Prostate gland (tissue), 2 donors: ENCODE measurements at regions not wholly inside any gene's neighbourhood (a gene's known extent, or its start where the extent isn't known, plus 50 kb on each side); places are given as distances from the start of the nearest gene placed in this dataset.

ENCODE experiments used
- CTCF ChIP-seq, 4 experiments: fragments of 200-600 bp in 2 of 4; fragments of 450-650 bp in 2 of 4; sonication (generic) in 2 of 4; IDR thresholded peaks; 1 replicate in 3 of 4; 2 replicates in 1 of 4; pipeline ENCODE4 v1.5.1; 2016 to 2019; ENCODE audit warnings: antibody characterized with exemption in 4 of 4, mild to moderate bottlenecking in 2 of 4, moderate library complexity in 2 of 4
- POLR2A ChIP-seq: fragments of 450-650 bp; IDR thresholded peaks from one replicate; pipeline ENCODE4 v1.6.1; 2016; ENCODE audit warnings: antibody characterized with exemption, mild to moderate bottlenecking
- POLR2AphosphoS5 ChIP-seq: sonication (generic); formaldehyde crosslinking; IDR thresholded peaks from one replicate; pipeline ENCODE4 v1.6.1; 2017; ENCODE audit warnings: antibody characterized with exemption

- TF ChIP-seq POLR2AphosphoS5 = no peak
- no peak for TF ChIP-seq CTCF (IDR thresholded peaks at IDR 0.05)
- TF ChIP-seq POLR2A = no peak
These were observed 253.2 kb downstream of the ANKRD50 start for GRCh38 chr4:124459196-124459940.
